Cardiac septum (tissue), 1 donor: ENCODE measurements at regions not wholly inside any gene's neighbourhood (a gene's known extent, or its start where the extent isn't known, plus 50 kb on each side); places are given as distances from the start of the nearest gene placed in this dataset.
"Not testable (repeated sequence)": the region's sequence is repeated elsewhere in the genome, so short reads cannot be mapped to it uniquely, and the experiment has no call there.

Experiments
- DNase-seq: peaks from one replicate; pipeline ENCODE4 v3.0.0-alpha.2; 2020; ENCODE audit warnings: low spot score
- intact Hi-C: fragments of 100-400 bp; cut with DNase I; formaldehyde crosslinking; loops from one replicate; pipeline ENCODE4 v1.14.0; 2022
- donor health status: DM: no; HTN: no; CAD: no.

DNA sequence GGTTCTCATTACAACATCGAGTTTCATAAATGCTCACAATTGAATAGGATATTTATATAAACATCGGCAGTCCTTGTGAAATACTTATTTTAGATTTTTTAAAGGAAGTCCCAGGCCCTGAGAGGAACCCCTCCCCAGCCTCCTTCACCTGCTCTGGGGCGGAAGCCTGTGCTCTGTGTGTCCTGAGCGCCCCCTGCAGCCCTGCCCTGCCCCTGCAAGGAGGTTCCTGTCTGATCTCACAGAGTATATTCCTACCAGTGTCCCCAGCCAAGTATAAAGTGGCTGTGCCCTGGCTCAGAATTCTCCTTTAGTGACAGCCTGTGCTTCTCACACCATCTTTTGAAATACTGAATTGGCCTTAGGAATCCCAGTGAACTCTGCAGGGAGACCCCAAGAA is 659.5 kb downstream of the TMEM121 start:
- no peak for DNase-seq
- intact Hi-C loops: no loop called here

DNA sequence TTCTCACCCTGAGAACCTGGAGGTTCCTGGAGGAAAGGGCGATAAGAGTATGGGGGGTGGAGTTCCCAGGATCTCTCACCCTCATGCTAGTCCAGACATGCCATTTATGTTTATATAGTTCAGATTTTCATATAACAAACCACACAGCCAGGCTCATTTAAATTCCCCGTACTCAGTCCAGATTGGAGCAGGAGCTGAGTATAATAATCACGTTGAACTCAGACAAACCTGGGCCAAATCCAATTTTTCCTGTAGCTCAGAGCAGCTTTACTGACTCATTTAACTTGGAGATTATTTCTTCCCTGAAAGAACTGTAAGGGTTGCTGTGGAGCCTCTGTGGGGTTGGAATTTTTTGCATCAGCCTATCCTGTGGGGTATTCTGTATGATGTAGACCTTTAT is 660.8 kb downstream of the TMEM121 start:
- intact Hi-C loops: no loop called here
- no peak for DNase-seq

DNA sequence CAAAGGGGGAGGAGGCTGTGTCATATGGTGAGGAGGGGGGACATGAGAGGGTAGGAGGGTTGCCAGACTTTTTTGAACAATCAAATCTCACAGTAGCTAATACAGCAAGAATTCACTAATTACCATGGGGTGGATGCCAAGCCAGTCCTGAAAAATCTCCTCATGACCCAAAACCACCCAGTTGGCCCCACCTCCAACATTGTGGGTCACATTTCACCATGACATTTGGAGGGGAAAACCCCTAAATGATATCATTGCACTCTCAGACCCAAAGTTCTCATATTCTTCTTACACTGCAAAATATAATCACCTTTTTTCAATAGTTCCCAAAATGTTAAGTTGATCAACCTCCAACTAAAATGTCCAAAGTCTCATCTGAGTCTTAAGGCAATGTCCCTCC is 666.3 kb downstream of the TMEM121 start:
- DNase-seq, intact Hi-C loops: not testable (repeated sequence)

- intact Hi-C loops, DNase-seq: not testable (repeated sequence)
Observed at GRCh38 chr14:106196459-106196858, 670.1 kb downstream of the TMEM121 start.

DNA sequence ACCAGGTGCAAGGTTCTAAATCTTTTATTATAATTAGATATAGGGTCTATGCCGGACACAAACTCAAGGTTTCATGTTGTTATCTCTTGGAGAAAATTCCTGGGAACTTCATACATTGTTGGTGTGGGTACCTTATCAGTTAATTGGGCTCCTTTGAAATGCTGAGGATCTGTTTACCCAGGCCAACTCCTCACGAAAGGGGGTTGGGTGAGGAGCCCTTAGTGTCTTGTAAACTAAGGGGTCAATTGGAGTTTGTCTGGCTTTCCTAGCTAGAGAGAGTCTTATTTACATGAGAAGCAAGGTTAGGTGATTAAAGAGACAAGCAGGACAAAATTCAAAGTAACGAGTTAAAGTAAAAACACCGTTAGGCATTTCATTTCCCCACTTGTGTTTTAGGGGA is 670.9 kb downstream of the TMEM121 start:
- intact Hi-C loops, DNase-seq: not testable (repeated sequence)

- no peak for DNase-seq
- intact Hi-C loops: no loop called here
Observed at GRCh38 chr14:106199097-106199496, 672.7 kb downstream of the TMEM121 start.

- DNase-seq: no peak
- intact Hi-C loops: no loop called here
Observed at GRCh38 chr14:106200541-106201315, 674.3 kb downstream of the TMEM121 start.

DNA sequence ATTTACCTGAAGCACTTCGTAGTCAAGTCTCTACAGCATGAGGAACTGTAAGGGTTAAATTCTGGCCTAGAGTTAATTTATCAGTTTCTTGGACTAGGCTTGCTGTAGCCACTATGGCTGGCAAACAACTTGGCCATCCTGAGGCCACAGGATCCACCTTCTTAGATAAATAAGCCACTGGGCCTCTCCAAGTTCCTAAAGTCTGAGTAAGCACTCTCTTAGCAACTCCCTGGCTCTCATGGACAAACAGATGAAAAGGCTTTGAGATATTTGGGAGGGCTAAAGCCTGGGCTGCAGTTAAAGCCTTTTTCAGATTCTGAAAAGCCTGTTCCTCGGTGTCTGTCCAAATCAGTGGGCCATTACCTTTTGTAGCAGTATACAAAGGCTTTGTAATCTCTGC is 675.0 kb downstream of the TMEM121 start:
- no peak for DNase-seq
- intact Hi-C loops: no loop called here

DNA sequence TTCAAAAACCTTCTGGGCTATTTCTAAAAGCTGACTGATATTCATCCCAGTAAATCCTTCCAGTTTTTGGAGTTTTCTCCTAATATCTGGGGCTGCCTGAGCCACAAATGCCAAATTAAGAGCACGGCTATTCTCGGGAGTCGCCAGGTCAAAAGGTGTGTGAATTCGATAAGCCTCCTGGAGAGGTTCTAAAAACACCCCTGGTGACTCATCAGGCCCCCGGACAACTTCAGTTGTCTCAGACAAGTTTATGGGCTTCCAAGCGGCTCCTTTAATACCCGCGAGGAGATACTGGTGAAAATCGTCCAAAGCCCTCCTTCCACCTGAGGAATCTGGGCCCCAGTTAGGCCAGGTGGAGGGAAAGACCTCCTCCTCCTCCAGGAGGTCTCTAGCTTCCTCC is 677.1 kb downstream of the TMEM121 start:
- no peak for DNase-seq
- intact Hi-C loops: no loop called here

- intact Hi-C loops: no loop called here
- DNase-seq: no peak
Observed at GRCh38 chr14:106204063-106204462, 677.7 kb downstream of the TMEM121 start.

- intact Hi-C loops: no loop called here
- DNase-seq: no peak
Observed at GRCh38 chr14:106207316-106207715, 680.9 kb downstream of the TMEM121 start.

- no peak for DNase-seq
- intact Hi-C loops: no loop called here
Observed at GRCh38 chr14:106208794-106209193, 682.4 kb downstream of the TMEM121 start.

DNA sequence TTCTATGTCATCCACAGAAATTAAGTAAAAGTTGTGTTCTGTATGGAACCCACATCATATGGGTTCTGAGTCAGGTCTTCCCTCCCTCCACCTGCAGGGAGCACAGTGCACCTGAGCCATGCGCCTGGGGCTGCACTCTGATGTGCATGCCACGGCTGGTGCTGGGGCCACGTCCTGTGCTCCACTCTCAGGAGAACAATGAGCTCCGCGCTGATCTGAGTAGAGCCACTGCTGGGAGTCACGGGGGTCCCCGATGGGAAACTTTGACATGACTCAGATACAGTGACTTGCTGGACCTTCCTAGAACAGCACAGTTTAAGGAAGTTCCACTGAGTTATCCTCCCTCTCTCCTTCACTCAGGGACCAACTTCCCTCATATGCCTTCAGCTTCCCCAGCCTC is 683.4 kb downstream of the TMEM121 start:
- intact Hi-C loops: no loop called here

GRCh38 chr14:106210650-106211049 is 684.3 kb downstream of the TMEM121 start:
- intact Hi-C loops: no loop called here
- no peak for DNase-seq

More for the DNA sequence above, 683.4 kb downstream of the TMEM121 start:
- no peak for DNase-seq

DNA sequence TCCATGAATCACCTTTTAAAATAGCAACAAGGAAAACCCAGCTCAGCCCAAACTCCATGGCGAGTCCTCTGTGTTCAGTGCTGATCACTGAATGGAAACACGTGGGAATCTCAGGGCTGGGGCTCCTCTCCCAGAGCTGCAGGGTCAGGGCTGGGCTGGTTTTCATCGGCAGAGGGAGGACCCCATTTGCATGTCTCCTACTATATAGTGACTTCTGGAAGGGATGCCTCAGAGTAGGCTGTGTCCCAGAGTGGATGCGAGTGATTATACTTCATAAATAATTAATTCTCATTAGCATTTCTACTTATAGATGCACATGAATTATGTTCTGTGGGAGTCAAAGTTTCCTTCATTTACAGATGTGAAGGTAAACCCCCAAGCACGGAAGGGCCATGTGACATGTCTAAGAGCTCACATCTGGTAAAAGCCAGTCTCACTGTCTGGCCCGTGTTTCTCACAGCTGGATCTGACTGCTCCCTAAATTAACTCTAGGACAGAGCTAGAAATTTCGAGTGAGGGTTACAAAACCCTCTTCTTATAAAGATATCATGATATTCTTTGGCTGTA is 685.0 kb downstream of the TMEM121 start:
- intact Hi-C loops: no loop called here
- DNase-seq: no peak

GRCh38 chr14:106215229-106215628 is 688.8 kb downstream of the TMEM121 start:
- intact Hi-C loops: no loop called here
- DNase-seq: no peak

- DNase-seq: no peak
- intact Hi-C loops: no loop called here
Observed at GRCh38 chr14:106216679-106217078, 690.3 kb downstream of the TMEM121 start.

GRCh38 chr14:106218174-106218573 is 691.8 kb downstream of the TMEM121 start:
- intact Hi-C loops: no loop called here
- DNase-seq: no peak

- no peak for DNase-seq
- intact Hi-C loops: no loop called here
Observed at GRCh38 chr14:106222311-106222710, 695.9 kb downstream of the TMEM121 start.

DNA sequence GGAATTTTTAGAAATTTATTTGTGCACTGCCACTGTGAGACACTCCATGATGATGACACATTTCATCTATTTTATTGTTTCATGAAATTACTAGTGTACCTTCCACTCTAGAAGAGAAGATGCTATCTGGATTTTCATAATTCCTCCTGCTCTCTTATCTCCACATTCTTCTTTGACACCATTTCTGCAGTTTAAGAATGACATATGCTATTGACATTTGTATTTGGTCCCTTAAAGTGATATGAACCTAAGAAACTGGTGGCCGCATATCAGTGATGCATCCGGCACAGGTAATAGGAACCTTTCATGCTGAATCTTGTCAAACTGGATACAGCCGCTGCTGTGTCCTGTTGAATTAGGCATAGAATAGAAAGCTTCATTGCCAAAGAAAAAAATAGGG is 696.3 kb downstream of the TMEM121 start:
- no peak for DNase-seq
- intact Hi-C loops: no loop called here

- no peak for DNase-seq
- intact Hi-C loops: no loop called here
Observed at GRCh38 chr14:106227793-106228192, 701.4 kb downstream of the TMEM121 start.
